GM12878 (cell line): ENCODE measurements at regions not wholly inside any gene's neighbourhood (a gene's known extent, or its start where the extent isn't known, plus 50 kb on each side); places are given as distances from the start of the nearest gene placed in this dataset.

Source experiments
- ATAC-seq: fragments of 200-7000 bp; cut with Tn5 transposase; 3 replicates; pipeline ENCODE4 v1.9.1; 2020; ENCODE audit warnings: mild to moderate bottlenecking, moderate library complexity
- BruUV-seq: library from RNA; stranded (reverse); fragments of 400-500 nt; replicated peaks from 2 replicates; lab custom pipeline; 2021; lab: Mats Ljungman, UMichigan
- CTCF ChIA-PET: fragments of 300-600 bp; sonication (Branson Sonifier 250); formaldehyde crosslinking; extraction: SDS; loops from one replicate; lab custom pipeline; 2021; ENCODE audit warnings: inconsistent platforms; lab: Yijun Ruan, JAX
- POLR2A ChIA-PET: fragments of 350-600 bp; formaldehyde crosslinking; extraction: SDS; loops from one replicate; lab custom pipeline; 2021; ENCODE audit warnings: inconsistent platforms; lab: Charles Lee
- RAD21 ChIA-PET: fragments of 300-600 bp; sonication (Branson Sonifier 250); formaldehyde crosslinking; loops from one replicate; lab custom pipeline; 2023; ENCODE audit warnings: antibody characterized with exemption; ENCODE audit not compliant: unreplicated experiment; lab: Charles Lee
- SMC1A ChIA-PET: fragments of 300-600 bp; sonication (Branson Sonifier 250); formaldehyde crosslinking; loops from one replicate; lab custom pipeline; 2023; ENCODE audit not compliant: unreplicated experiment, uncharacterized antibody; lab: Charles Lee
- DNase-seq: peaks from one replicate; pipeline ENCODE4 v3.0.0-alpha.2; 2011; ENCODE audit warnings: low read depth, low spot score
- FAIRE-seq: peaks from 3 replicates; lab custom pipeline; 2011; peaks lifted over from hg19 to GRCh38; lab: Jason Lieb, UNC
- H2AFZ ChIP-seq: 2 replicates; pipeline ENCODE4 v1.6.0; 2011; ENCODE audit warnings: low read depth, low read length, control low read depth; ENCODE audit not compliant: control insufficient read depth
- H3K27ac ChIP-seq: 2 replicates; pipeline ENCODE4 v1.5.1; 2011; ENCODE audit warnings: control low read depth; ENCODE audit not compliant: control insufficient read depth, insufficient read depth
- H3K27me3 ChIP-seq, 2 experiments: replicated peaks in 1 of 2; 2 replicates each; pipeline versions ENCODE4 v1.6.0 to v1.6.1; 2011; ENCODE audit warnings: low read length in 1 of 2; ENCODE audit not compliant: control insufficient read depth in 2 of 2, insufficient read depth in 2 of 2
- H3K36me3 ChIP-seq, 2 experiments: 2 replicates each; pipeline ENCODE4 v1.5.1; 2011; ENCODE audit warnings: low read length in 1 of 2; ENCODE audit not compliant: control insufficient read depth in 2 of 2, insufficient read depth in 2 of 2
- H3K4me1 ChIP-seq: 2 replicates; pipeline ENCODE4 v1.6.1; 2011; ENCODE audit warnings: mild to moderate bottlenecking, low read length, moderate library complexity, mixed read lengths; ENCODE audit not compliant: control insufficient read depth, insufficient read depth
- H3K4me2 ChIP-seq: 2 replicates; pipeline ENCODE4 v1.6.0; 2011; ENCODE audit warnings: control low read depth; ENCODE audit not compliant: control insufficient read depth, insufficient read depth
- H3K4me3 ChIP-seq: fragments of 200-600 bp; sonication (generic); 2 replicates; pipeline ENCODE4 v1.5.1; 2016
- H3K79me2 ChIP-seq: 2 replicates; pipeline ENCODE4 v1.6.0; 2011; ENCODE audit warnings: low read length; ENCODE audit not compliant: control insufficient read depth, insufficient read depth
- H3K9ac ChIP-seq: 2 replicates; pipeline ENCODE4 v1.8.0; 2011; ENCODE audit warnings: low read length, control low read depth, mixed read lengths; ENCODE audit not compliant: control insufficient read depth, insufficient read depth
- H3K9me3 ChIP-seq: replicated peaks from 3 replicates; pipeline ENCODE4 v1.5.1; 2011; ENCODE audit warnings: mild to moderate bottlenecking, low read length; ENCODE audit not compliant: control insufficient read depth, insufficient read depth
- H4K20me1 ChIP-seq: 2 replicates; pipeline ENCODE4 v1.6.0; 2011; ENCODE audit not compliant: control insufficient read depth, insufficient read depth
- CBX3 ChIP-seq: fragments of 200-600 bp; sonication (generic); IDR thresholded peaks from 2 replicates; pipeline ENCODE4 v1.6.1; 2016; ENCODE audit warnings: low read depth, borderline replicate concordance
- CBX5 ChIP-seq: sonication (generic); IDR thresholded peaks from 2 replicates; pipeline ENCODE4 v1.6.1; 2016; ENCODE audit warnings: low read depth, moderate library complexity, mild to moderate bottlenecking, inconsistent platforms
- NR2F1 ChIP-seq: fragments of 450-650 bp; conservative IDR thresholded peaks from 2 replicates; pipeline ENCODE4 v1.6.1; 2017; ENCODE audit warnings: mild to moderate bottlenecking
- RAD21 ChIP-seq: IDR thresholded peaks from 2 replicates; pipeline ENCODE4 v1.6.1; 2011; ENCODE audit warnings: mild to moderate bottlenecking, low read depth, low read length, moderate library complexity; ENCODE audit not compliant: insufficient read depth
- SMC3 ChIP-seq: IDR thresholded peaks from 2 replicates; pipeline ENCODE4 v1.6.1; 2011; ENCODE audit warnings: low read length, improper control_type of control experiment, borderline replicate concordance
- WGBS: methylation state at CpG from one replicate; pipeline ENCODE4 v1.1.6; 2016; ENCODE audit warnings: low lambda C conversion rate; ENCODE audit not compliant: insufficient replicate concordance, insufficient coverage; ENCODE audit errors: missing lambda C conversion rate; 5-methylcytosine and 5-hydroxymethylcytosine counted together
- in situ Hi-C: fragments of 300-500 bp; cut with MboI; formaldehyde crosslinking; loops from 9 replicates; pipeline ENCODE4 v1.14.3; 2018; ENCODE audit warnings: mixed read lengths
- intact Hi-C: fragments of 100-400 bp; cut with micrococcal nuclease; formaldehyde crosslinking; loops from one replicate; pipeline ENCODE4 v1.14.2; 2022; ENCODE audit not compliant: unreplicated experiment
- TF ChIP-seq, protein P1 (sequence below), 3 experiments: IDR thresholded peaks in 2 of 3; conservative IDR thresholded peaks in 1 of 3; 2 replicates each; pipeline ENCODE4 v1.5.1; 2011; ENCODE audit warnings: low read depth in 3 of 3, low read length in 3 of 3, mild to moderate bottlenecking in 3 of 3, control low read depth in 2 of 3, moderate library complexity in 2 of 3, inconsistent platforms in 1 of 3, mixed read lengths in 1 of 3; ENCODE audit not compliant: control insufficient read depth in 2 of 3, insufficient read depth in 1 of 3; ENCODE audit errors: extremely low read depth in 1 of 3

- DNase-seq (peak; percentile 5), ATAC-seq (peak; percentile 95), FAIRE-seq (peak; percentile 66)
- no TSS peak for BruUV-seq
- H3K4me3 ChIP-seq, result no peak overlapping the region
- H3K36me3 ChIP-seq, result no peaks in the 10 kb centered on the region
- H3K4me1 ChIP-seq, result no peaks in the 10 kb centered on the region
- CTCF ChIA-PET, result interaction anchor here (0.6 to 3.9 kb wide), 26 partner anchors 9 to 1179 kb away, joined by 3 to 30 read pairs (median 3); no protein-coding TSS in a partner anchor
- intact Hi-C loops, result loop anchor here (2.0 to 10.0 kb wide), 4 partner anchors 191 to 1177 kb away; no protein-coding TSS in a partner anchor
- 21% methylated on average over 8 of the region's 8 CpGs for WGBS
- no peak overlapping the region for H3K27ac ChIP-seq
- H3K9ac ChIP-seq, result no peak overlapping the region
- RAD21 ChIA-PET, result interaction anchor here (0.6 to 2.7 kb wide), 23 partner anchors 8 to 1177 kb away, joined by 3 to 32 read pairs (median 4); no protein-coding TSS in a partner anchor
- H3K79me2 ChIP-seq, result no peaks in the 10 kb centered on the region
- H3K9me3 ChIP-seq, result no peaks in the 10 kb centered on the region
- H2AFZ ChIP-seq, result no peak overlapping the region
- TF ChIP-seq CBX3 (no peak), RAD21 (peak; percentile 50), SMC3 (peak; percentile 34; the same call in 1 of the 2 replicates), NR2F1 (no peak), CBX5 (no peak)
- TF ChIP-seq, protein P1, sequence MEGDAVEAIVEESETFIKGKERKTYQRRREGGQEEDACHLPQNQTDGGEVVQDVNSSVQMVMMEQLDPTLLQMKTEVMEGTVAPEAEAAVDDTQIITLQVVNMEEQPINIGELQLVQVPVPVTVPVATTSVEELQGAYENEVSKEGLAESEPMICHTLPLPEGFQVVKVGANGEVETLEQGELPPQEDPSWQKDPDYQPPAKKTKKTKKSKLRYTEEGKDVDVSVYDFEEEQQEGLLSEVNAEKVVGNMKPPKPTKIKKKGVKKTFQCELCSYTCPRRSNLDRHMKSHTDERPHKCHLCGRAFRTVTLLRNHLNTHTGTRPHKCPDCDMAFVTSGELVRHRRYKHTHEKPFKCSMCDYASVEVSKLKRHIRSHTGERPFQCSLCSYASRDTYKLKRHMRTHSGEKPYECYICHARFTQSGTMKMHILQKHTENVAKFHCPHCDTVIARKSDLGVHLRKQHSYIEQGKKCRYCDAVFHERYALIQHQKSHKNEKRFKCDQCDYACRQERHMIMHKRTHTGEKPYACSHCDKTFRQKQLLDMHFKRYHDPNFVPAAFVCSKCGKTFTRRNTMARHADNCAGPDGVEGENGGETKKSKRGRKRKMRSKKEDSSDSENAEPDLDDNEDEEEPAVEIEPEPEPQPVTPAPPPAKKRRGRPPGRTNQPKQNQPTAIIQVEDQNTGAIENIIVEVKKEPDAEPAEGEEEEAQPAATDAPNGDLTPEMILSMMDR (IDR thresholded peaks at IDR 0.05 in 2 of 3, conservative IDR thresholded peaks at IDR 0.05 in 1 of 3; ENCODE audit: control insufficient read depth in 2 of 3, extremely low read depth in 1 of 3, insufficient read depth in 1 of 3, low read depth in 3 of 3, low read length in 3 of 3), result peak; percentile 40 to 57 (median 40); a peak in 5 of 6 replicates
- TF ChIP-seq, all 136 proteins: peak for 3
- ChIA-PET POLR2A (no interaction called here), SMC1A (interaction anchor here (0.7 to 2.7 kb wide), 19 partner anchors 9 to 1177 kb away, joined by 3 to 32 read pairs (median 4); no protein-coding TSS in a partner anchor)
- in situ Hi-C loops, result loop anchor here (10.0 kb wide), 1 partner anchor 1181 kb away; no protein-coding TSS in a partner anchor
- Histone ChIP-seq H3K27me3 (no peaks in the 10 kb centered on the region), H3K4me2 (no peak overlapping the region), H4K20me1 (no peaks in the 10 kb centered on the region)
These were observed 1110.6 kb upstream of the ACVR2A start for GRCh38 chr2:146734042-146734820.
